ENCODE measurements at regions not wholly inside any gene's neighbourhood (a gene's known extent, or its start where the extent isn't known, plus 50 kb on each side); places are given as distances from the start of the nearest gene placed in this dataset.

GRCh38 chr7:52071744-52072143 lies 755.1 kb upstream of the COBL start:
- TF ChIP-seq CTCF (IDR thresholded peaks at IDR 0.05) (no peak), POLR2AphosphoS5 (IDR thresholded peaks at IDR 0.05) (no peak)
